K562 (cell line): ENCODE measurements at regions not wholly inside any gene's neighbourhood (a gene's known extent, or its start where the extent isn't known, plus 50 kb on each side); places are given as distances from the start of the nearest gene placed in this dataset.

ENCODE experiments used
- ATAC-seq: fragments of 200-7000 bp; cut with Tn5 transposase; 3 replicates; pipeline ENCODE4 v1.9.1; 2020; ENCODE audit warnings: moderate library complexity
- BruUV-seq: library from RNA; stranded (reverse); fragments of 400-500 nt; replicated peaks from 2 replicates; lab custom pipeline; 2021; lab: Mats Ljungman, UMichigan
- CTCF ChIA-PET: fragments of 300-600 bp; formaldehyde crosslinking; extraction: SDS; loops from one replicate; lab custom pipeline; 2021; ENCODE audit warnings: low intra/inter-chr PET ratio; lab: Yijun Ruan, JAX
- POLR2A ChIA-PET: fragments of 300-600, 350-650 bp; sonication (Branson Sonifier 250); formaldehyde crosslinking; extraction: SDS; loops from one replicate; lab custom pipeline; 2021; ENCODE audit warnings: antibody characterized with exemption, inconsistent platforms; lab: Yijun Ruan, JAX
- DNase-seq, 4 experiments: peaks; one replicate each; pipeline versions ENCODE4 v3.0.0 to v3.0.0-alpha.2; 2011 to 2018; ENCODE audit warnings: low spot score in 3 of 4, mixed read lengths in 3 of 4; ENCODE audit errors: extremely low read depth in 1 of 4
- FAIRE-seq: peaks from 2 replicates; lab custom pipeline; 2011; peaks lifted over from hg19 to GRCh38; lab: Jason Lieb, UNC
- H2AFZ ChIP-seq: 2 replicates; pipeline ENCODE4 v1.6.0; 2011; ENCODE audit warnings: low read depth, low read length, control low read depth, inconsistent platforms
- H3K27ac ChIP-seq: fragments of 200-600 bp; 3 replicates; pipeline ENCODE4 v1.8.0; 2011; ENCODE audit warnings: low read depth, mild to moderate bottlenecking, control low read depth, inconsistent platforms, low read length, moderate library complexity, mixed read lengths; ENCODE audit errors: extremely low read depth
- H3K27me3 ChIP-seq, 2 experiments: fragments of 300-600 bp in 1 of 2; 2 replicates in 1 of 2; 3 replicates in 1 of 2; pipeline versions ENCODE4 v1.6.0 to v1.8.0; 2011; ENCODE audit warnings: inconsistent platforms in 2 of 2, low read length in 2 of 2, mild to moderate bottlenecking in 1 of 2, mixed read lengths in 1 of 2, moderate library complexity in 1 of 2; ENCODE audit not compliant: control insufficient read depth in 2 of 2, insufficient read depth in 2 of 2
- H3K36me3 ChIP-seq: fragments of 300-600 bp; 3 replicates; pipeline ENCODE4 v1.8.0; 2011; ENCODE audit warnings: mild to moderate bottlenecking, low read length, inconsistent platforms; ENCODE audit not compliant: control insufficient read depth, insufficient read depth
- H3K4me1 ChIP-seq, 2 experiments: fragments of 200-600 bp in 1 of 2; replicated peaks in 1 of 2; 2 replicates in 1 of 2; 3 replicates in 1 of 2; pipeline versions ENCODE4 v1.5.1 to v1.8.0; 2011; ENCODE audit warnings: inconsistent platforms in 2 of 2, low read length in 2 of 2, mild to moderate bottlenecking in 1 of 2, mixed read lengths in 1 of 2, moderate library complexity in 1 of 2; ENCODE audit not compliant: control insufficient read depth in 2 of 2, insufficient read depth in 2 of 2
- H3K4me2 ChIP-seq: 2 replicates; pipeline ENCODE4 v1.6.1; 2011; ENCODE audit warnings: low read length, control low read depth, inconsistent platforms, mixed read lengths; ENCODE audit not compliant: insufficient read depth
- H3K4me3 ChIP-seq: fragments of 200-600 bp; sonication (generic), shearing (Covaris generic); 2 replicates; pipeline ENCODE4 v1.5.1; 2016; ENCODE audit warnings: control low read depth, inconsistent platforms
- H3K79me2 ChIP-seq: fragments of 200-600 bp; 3 replicates; pipeline ENCODE4 v1.8.0; 2011; ENCODE audit warnings: low read length, inconsistent platforms; ENCODE audit not compliant: control insufficient read depth, insufficient read depth
- H3K9ac ChIP-seq, 2 experiments: 2 replicates each; pipeline versions ENCODE4 v1.6.0 to v1.6.1; 2011; ENCODE audit warnings: low read depth in 2 of 2, low read length in 2 of 2, control low read depth in 1 of 2, inconsistent platforms in 1 of 2, mild to moderate bottlenecking in 1 of 2, mixed read lengths in 1 of 2; ENCODE audit not compliant: insufficient read depth in 1 of 2
- H3K9me1 ChIP-seq: one replicate; pipeline ENCODE4 v1.6.0; 2011; ENCODE audit warnings: inconsistent platforms, mild to moderate bottlenecking, low read length, moderate library complexity; ENCODE audit not compliant: control insufficient read depth, insufficient read depth
- H3K9me3 ChIP-seq: replicated peaks from 2 replicates; pipeline ENCODE4 v1.5.1; 2011; ENCODE audit warnings: low read depth, low read length, inconsistent platforms; ENCODE audit not compliant: control insufficient read depth, insufficient read depth
- H4K20me1 ChIP-seq: replicated peaks from 2 replicates; pipeline ENCODE4 v1.6.1; 2011; ENCODE audit warnings: low read length, inconsistent platforms, mixed read lengths; ENCODE audit not compliant: control insufficient read depth, insufficient read depth
- CHCHD3 ChIP-seq: fragments of 250-450 bp; sonication (Bioruptor Pico); IDR thresholded peaks from 2 replicates; pipeline ENCODE4 v2.1.2; 2022; ENCODE audit warnings: mild to moderate bottlenecking
- CREB3L1 ChIP-seq: fragments of 450-650 bp; IDR thresholded peaks from 2 replicates; pipeline ENCODE4 v1.6.1; 2014; ENCODE audit warnings: low read depth, mild to moderate bottlenecking, moderate library complexity, borderline replicate concordance
- CREBBP ChIP-seq: IDR thresholded peaks from one replicate; pipeline ENCODE4 v1.6.1; 2012; ENCODE audit warnings: low read depth, mild to moderate bottlenecking, control low read depth, inconsistent platforms, low read length
- ELF4 ChIP-seq: fragments of 450-650 bp; formaldehyde crosslinking; IDR thresholded peaks from 2 replicates; pipeline ENCODE4 v1.4.0; 2022; ENCODE audit warnings: missing genetic modification characterization
- EP400 ChIP-seq: fragments of 450-650 bp; IDR thresholded peaks from 2 replicates; pipeline ENCODE4 v1.6.1; 2017; ENCODE audit warnings: antibody characterized with exemption, mild to moderate bottlenecking, moderate library complexity
- HMG20A ChIP-seq: fragments of 450-650 bp; formaldehyde crosslinking; conservative IDR thresholded peaks from 2 replicates; pipeline ENCODE4 v1.4.0; 2020; ENCODE audit warnings: mild to moderate bottlenecking, mixed read lengths
- SUPT5H ChIP-seq: fragments of 450-650 bp; IDR thresholded peaks from 2 replicates; pipeline ENCODE4 v1.6.1; 2016
- TFE3 ChIP-seq: fragments of 450-650 bp; formaldehyde crosslinking; IDR thresholded peaks from 2 replicates; pipeline ENCODE4 v1.4.0; 2020; ENCODE audit warnings: mild to moderate bottlenecking, mixed read lengths
- ZNF12 ChIP-seq: sonication (generic); formaldehyde crosslinking; IDR thresholded peaks from 2 replicates; pipeline ENCODE4 v1.4.0; 2020; ENCODE audit warnings: mild to moderate bottlenecking, missing genetic modification reagents
- ZNF766 ChIP-seq: fragments of 200-800 bp; sonication (Bioruptor generic); conservative IDR thresholded peaks from 2 replicates; pipeline ENCODE4 v1.6.1; 2016; ENCODE audit warnings: missing genetic modification characterization, missing compliant biosample characterization
- WGBS: fragments of 100-300 bp; shearing (Covaris generic); methylation state at CpG from one replicate; pipeline ENCODE4 v1.1.6; 2016; ENCODE audit warnings: low coverage, mixed read lengths; ENCODE audit not compliant: insufficient coverage; ENCODE audit errors: missing lambda C conversion rate; 5-methylcytosine and 5-hydroxymethylcytosine counted together
- in situ Hi-C: fragments of 300-500 bp; cut with MboI; formaldehyde crosslinking; loops from 4 replicates; pipeline ENCODE4 v1.15.0; 2018; ENCODE audit warnings: inconsistent platforms, mixed read lengths
- intact Hi-C: fragments of 100-400 bp; cut with micrococcal nuclease; formaldehyde crosslinking; loops from 2 replicates; pipeline ENCODE4 v1.14.2; 2022

- TF ChIP-seq TFE3 (CRISPR knock-in tag): no peak
- no peak for TF ChIP-seq CREB3L1
- TF ChIP-seq ZNF766: no peak
- no peak for TF ChIP-seq ELF4
These were observed 311.1 kb downstream of the MMUT start (continued) for GRCh38 chr6:49151957-49152356.

DNA sequence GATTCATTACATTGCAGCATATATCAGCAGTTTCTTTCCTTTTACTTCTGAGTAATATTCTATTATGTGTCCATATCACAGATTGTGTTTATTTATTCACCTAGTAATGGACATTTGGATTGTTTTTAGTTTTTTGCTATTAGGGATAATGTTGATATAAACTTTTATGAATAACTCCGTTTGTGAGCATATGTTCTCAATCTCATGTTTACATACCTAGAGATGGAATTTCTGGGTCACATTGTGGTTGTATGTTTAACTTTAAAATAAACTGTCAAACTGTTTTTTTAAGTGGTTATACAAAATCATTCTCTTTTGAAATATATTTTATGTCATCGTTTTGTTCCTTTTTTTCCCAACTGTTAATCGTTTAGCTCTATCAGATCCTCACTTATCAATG lies 311.6 kb downstream of the MMUT start:
- ChIA-PET POLR2A (no interaction called here), CTCF (no interaction called here)
- no peaks in the 10 kb centered on the region for H3K27me3 ChIP-seq
- H3K79me2 ChIP-seq: no peaks in the 10 kb centered on the region
- no peak overlapping the region for H3K4me3 ChIP-seq
- H3K36me3 ChIP-seq: no peaks in the 10 kb centered on the region
- H3K9ac ChIP-seq: no peak overlapping the region
- no peaks in the 10 kb centered on the region for H3K4me1 ChIP-seq
- in situ Hi-C loops (no loop called here), intact Hi-C loops (no loop called here)
- no peak for FAIRE-seq
- H3K4me2 ChIP-seq: no peak overlapping the region
- no peak for DNase-seq
- no peaks in the 10 kb centered on the region for H3K9me1 ChIP-seq
- no peaks in the 10 kb centered on the region for H4K20me1 ChIP-seq
- no peak overlapping the region for H2AFZ ChIP-seq
- H3K27ac ChIP-seq: no peak overlapping the region
- H3K9me3 ChIP-seq: no peaks in the 10 kb centered on the region; the same call in 1 of the 2 replicates
- WGBS: 0% methylated on average over 3 of the region's 3 CpGs
- ATAC-seq: no peak
- BruUV-seq: no TSS peak
- TF ChIP-seq HMG20A: no peak
- TF ChIP-seq ZNF12: no peak
- no peak for TF ChIP-seq CHCHD3
- TF ChIP-seq SUPT5H: no peak
- TF ChIP-seq CREBBP: no peak
- TF ChIP-seq EP400: no peak
